HCT116 (cell line): ENCODE measurements at regions not wholly inside any gene's neighbourhood (a gene's known extent, or its start where the extent isn't known, plus 50 kb on each side); places are given as distances from the start of the nearest gene placed in this dataset.

ENCODE experiments used
- ATAC-seq: fragments of 200-7000 bp; cut with Tn5 transposase; 2 replicates; pipeline ENCODE4 v1.9.1; 2020; ENCODE audit warnings: mild to moderate bottlenecking, moderate library complexity
- BruUV-seq: library from RNA; stranded (reverse); fragments of 400-500 nt; replicated peaks from 2 replicates; lab custom pipeline; 2021; lab: Mats Ljungman, UMichigan
- CTCF ChIA-PET: fragments of 300-600 bp; sonication (Branson Sonifier 250); formaldehyde crosslinking; loops from one replicate; lab custom pipeline; 2021; ENCODE audit warnings: antibody characterized with exemption; lab: Charles Lee
- POLR2A ChIA-PET: fragments of 300-600, 350-600 bp; sonication (Branson Sonifier 250); formaldehyde crosslinking; loops from one replicate; lab custom pipeline; 2021; ENCODE audit warnings: antibody characterized with exemption; lab: Charles Lee
- RAD21 ChIA-PET, 2 experiments: fragments of 300-600 bp; sonication (Branson Sonifier 250); formaldehyde crosslinking; loops; one replicate each; lab custom pipeline; 2023; ENCODE audit warnings: low total read pairs in 2 of 2; ENCODE audit not compliant: uncharacterized antibody in 2 of 2, unreplicated experiment in 2 of 2, low non-redundant PET in 1 of 2; lab: Charles Lee
- DNase-seq: peaks from one replicate; pipeline ENCODE4 v3.0.0-alpha.2; 2010; ENCODE audit warnings: low read depth, low spot score
- H2AFZ ChIP-seq: fragments of 200-600 bp; shearing (Covaris generic), sonication (generic); 2 replicates; pipeline ENCODE4 v1.6.1; 2017; ENCODE audit warnings: low read depth, mixed run types, mixed read lengths, antibody characterized with exemption, low read length; ENCODE audit not compliant: poor library complexity, severe bottlenecking
- H3K27ac ChIP-seq: 2 replicates; pipeline ENCODE4 v1.5.1; 2012; ENCODE audit warnings: low read depth, low read length
- H3K27me3 ChIP-seq: fragments of 200-600 bp; sonication (generic); 2 replicates; pipeline ENCODE4 v1.6.1; 2016; ENCODE audit warnings: mixed run types, low read length, mixed read lengths; ENCODE audit not compliant: insufficient read depth
- H3K36me3 ChIP-seq, 2 experiments: fragments of 200-500 bp in 1 of 2; fragments of 200-600 bp in 1 of 2; sonication (Bioruptor generic) in 1 of 2; sonication (generic) in 1 of 2; 2 replicates each; pipeline versions ENCODE4 v1.5.1 to v1.6.1; 2014 to 2016; ENCODE audit warnings: low read length in 2 of 2, inconsistent platforms in 1 of 2, mixed read lengths in 1 of 2, mixed run types in 1 of 2; ENCODE audit not compliant: insufficient read depth in 2 of 2, control insufficient read depth in 1 of 2
- H3K4me1 ChIP-seq, 2 experiments: fragments of 200-600 bp in 1 of 2; sonication (generic) in 1 of 2; 2 replicates each; pipeline versions ENCODE4 v1.5.1 to v1.6.1; 2012 to 2017; ENCODE audit warnings: low read length in 2 of 2, inconsistent platforms in 1 of 2, mild to moderate bottlenecking in 1 of 2, mixed read lengths in 1 of 2, mixed run types in 1 of 2, moderate library complexity in 1 of 2; ENCODE audit not compliant: insufficient read depth in 2 of 2, control insufficient read depth in 1 of 2
- H3K4me2 ChIP-seq: fragments of 200-600 bp; sonication (generic); 2 replicates; pipeline ENCODE4 v1.6.1; 2017; ENCODE audit warnings: mixed run types, low read length, mixed read lengths
- H3K4me3 ChIP-seq, 2 experiments: fragments of 200-600 bp in 1 of 2; sonication (generic) in 1 of 2; replicated peaks in 1 of 2; 2 replicates each; pipeline ENCODE4 v1.5.1; 2011 to 2016; ENCODE audit warnings: low read length in 2 of 2, control low read depth in 1 of 2, low read depth in 1 of 2, mild to moderate bottlenecking in 1 of 2, mixed read lengths in 1 of 2, mixed run types in 1 of 2
- H3K79me2 ChIP-seq: fragments of 200-600 bp; sonication (generic); 2 replicates; pipeline ENCODE4 v1.6.1; 2017; ENCODE audit warnings: mild to moderate bottlenecking, mixed run types, low read length, moderate library complexity, mixed read lengths; ENCODE audit not compliant: insufficient read depth
- H3K9ac ChIP-seq: fragments of 200-600 bp; sonication (generic); 2 replicates; pipeline ENCODE4 v1.6.1; 2016; ENCODE audit warnings: low read length, mixed read lengths
- H3K9me2 ChIP-seq: fragments of 200-600 bp; sonication (generic), shearing (Covaris generic); 2 replicates; pipeline ENCODE4 v1.6.1; 2017; ENCODE audit warnings: mixed run types, mild to moderate bottlenecking, moderate library complexity; ENCODE audit not compliant: insufficient read depth
- H3K9me3 ChIP-seq, 2 experiments: fragments of 200-500 bp in 1 of 2; fragments of 200-600 bp in 1 of 2; sonication (Bioruptor generic) in 1 of 2; sonication (generic) in 1 of 2; 2 replicates each; pipeline ENCODE4 v1.6.1; 2014 to 2017; ENCODE audit warnings: low read length in 2 of 2, mixed read lengths in 2 of 2, inconsistent platforms in 1 of 2, low read depth in 1 of 2, mild to moderate bottlenecking in 1 of 2, mixed run types in 1 of 2, moderate library complexity in 1 of 2; ENCODE audit not compliant: control insufficient read depth in 1 of 2, insufficient read depth in 1 of 2
- H4K20me1 ChIP-seq: fragments of 200-600 bp; sonication (generic), shearing (Covaris generic); 2 replicates; pipeline ENCODE4 v1.6.1; 2017; ENCODE audit warnings: mixed run types, mild to moderate bottlenecking, moderate library complexity; ENCODE audit not compliant: insufficient read depth
- ATF3 ChIP-seq: IDR thresholded peaks from 2 replicates; pipeline ENCODE4 v1.6.1; 2012
- CBX3 ChIP-seq: IDR thresholded peaks from 2 replicates; pipeline ENCODE4 v1.6.1; 2012; ENCODE audit warnings: low read depth
- ELF1 ChIP-seq: IDR thresholded peaks from 2 replicates; pipeline ENCODE4 v1.6.1; 2012; ENCODE audit warnings: low read depth, borderline replicate concordance
- EZH2 ChIP-seq: fragments of 200-600 bp; sonication (generic); IDR thresholded peaks from 2 replicates; pipeline ENCODE4 v1.6.1; 2017; ENCODE audit warnings: antibody characterized with exemption, mixed run types
- EZH2phosphoT487 ChIP-seq: fragments of 200-600 bp; IDR thresholded peaks from 2 replicates; pipeline ENCODE4 v1.6.1; 2018; ENCODE audit warnings: antibody characterized with exemption, borderline replicate concordance
- FOSL1 ChIP-seq: IDR thresholded peaks from 2 replicates; pipeline ENCODE4 v1.6.1; 2012; ENCODE audit warnings: low read depth
- MAX ChIP-seq: IDR thresholded peaks from 2 replicates; pipeline ENCODE4 v1.6.1; 2012
- POLR2AphosphoS5 ChIP-seq: IDR thresholded peaks from 2 replicates; pipeline ENCODE4 v1.6.1; 2011; ENCODE audit warnings: mild to moderate bottlenecking, low read depth, low read length, moderate library complexity
- RAD21 ChIP-seq: IDR thresholded peaks from 2 replicates; pipeline ENCODE4 v1.6.1; 2012; ENCODE audit warnings: low read depth, mild to moderate bottlenecking
- SIN3A ChIP-seq: IDR thresholded peaks from 2 replicates; pipeline ENCODE4 v1.6.1; 2012; ENCODE audit warnings: low read depth
- SP1 ChIP-seq: IDR thresholded peaks from 2 replicates; pipeline ENCODE4 v1.6.1; 2012; ENCODE audit warnings: low read depth
- SRF ChIP-seq: IDR thresholded peaks from 2 replicates; pipeline ENCODE4 v1.6.1; 2012; ENCODE audit warnings: low read depth
- TCF7L2 ChIP-seq: IDR thresholded peaks from 2 replicates; pipeline ENCODE4 v1.7.0; 2011; ENCODE audit warnings: borderline replicate concordance, inconsistent platforms; ENCODE audit not compliant: insufficient read depth, insufficient read length; ENCODE audit errors: extremely low read depth
- YY1 ChIP-seq: IDR thresholded peaks from 2 replicates; pipeline ENCODE4 v1.6.1; 2011; ENCODE audit warnings: low read length, low read depth, moderate library complexity, mild to moderate bottlenecking; ENCODE audit not compliant: insufficient replicate concordance; ENCODE audit errors: extremely low read depth
- ZFX ChIP-seq: fragments of 450-650 bp; IDR thresholded peaks from 2 replicates; pipeline ENCODE4 v1.6.1; 2017
- ZNF274 ChIP-seq: fragments of 200-500 bp; sonication (Bioruptor generic); IDR thresholded peaks from 2 replicates; pipeline ENCODE4 v1.6.1; 2014; ENCODE audit warnings: mild to moderate bottlenecking, low read depth, low read length, inconsistent platforms
- intact Hi-C: fragments of 100-400 bp; cut with micrococcal nuclease; formaldehyde crosslinking; loops from 2 replicates; pipeline ENCODE4 v1.10.0; 2022

- no peak for ATAC-seq
- BruUV-seq = no TSS peak
Measured at GRCh38 chr14:29493849-29494248, 433.8 kb downstream of the PRKD1 start.

GRCh38 chr14:29494312-29494711, 433.3 kb downstream of the PRKD1 start:
- RAD21 ChIA-PET = no interaction called here
- no peaks in the 10 kb centered on the region for H3K36me3 ChIP-seq
- no TSS peak for BruUV-seq

More at GRCh38 chr14:29493849-29494248, 433.8 kb downstream of the PRKD1 start:
- H3K4me3 ChIP-seq = no peak overlapping the region
- no peaks in the 10 kb centered on the region for H3K27me3 ChIP-seq
- no peak overlapping the region for H3K27ac ChIP-seq
- H4K20me1 ChIP-seq = no peaks in the 10 kb centered on the region
- H3K9me2 ChIP-seq = no peaks in the 10 kb centered on the region
- H3K9me3 ChIP-seq = peaks cover 19 to 24% of the 10 kb centered on the region in 2 experiments; a peak in 2 of 4 replicates
- ChIA-PET RAD21 (no interaction called here), CTCF (no interaction called here), POLR2A (no interaction called here)
- H2AFZ ChIP-seq = no peak overlapping the region
- DNase-seq = no peak
- H3K4me2 ChIP-seq = no peak overlapping the region
- H3K79me2 ChIP-seq = no peaks in the 10 kb centered on the region
- TF ChIP-seq EZH2 (no peak), RAD21 (no peak), YY1 (no peak), ZFX (no peak), EZH2phosphoT487 (no peak), SIN3A (no peak), ATF3 (no peak), TCF7L2 (no peak), ELF1 (no peak)
- intact Hi-C loops = no loop called here
- H3K4me1 ChIP-seq = no peaks in the 10 kb centered on the region
- no peaks in the 10 kb centered on the region for H3K36me3 ChIP-seq
- H3K9ac ChIP-seq = no peak overlapping the region

More at GRCh38 chr14:29494312-29494711, 433.3 kb downstream of the PRKD1 start:
- Histone ChIP-seq H3K27ac (no peak overlapping the region), H2AFZ (no peak overlapping the region), H3K79me2 (no peaks in the 10 kb centered on the region), H3K4me3 (no peak overlapping the region), H4K20me1 (no peaks in the 10 kb centered on the region), H3K4me1 (no peaks in the 10 kb centered on the region), H3K9ac (no peak overlapping the region), H3K9me2 (no peaks in the 10 kb centered on the region), H3K9me3 (peaks cover 16 to 24% of the 10 kb centered on the region in 2 experiments; a peak in 2 of 4 replicates), H3K4me2 (no peak overlapping the region), H3K27me3 (no peaks in the 10 kb centered on the region)
- no peak for ATAC-seq
- TF ChIP-seq SP1 = no peak
- TF ChIP-seq EZH2 = no peak
- no peak for TF ChIP-seq CBX3
- no peak for TF ChIP-seq ATF3
- TF ChIP-seq MAX = no peak
- no peak for TF ChIP-seq SRF
- TF ChIP-seq RAD21 = no peak
- no peak for TF ChIP-seq ELF1
- no peak for TF ChIP-seq FOSL1
- no peak for TF ChIP-seq SIN3A
- TF ChIP-seq ZNF274 = no peak
- TF ChIP-seq POLR2AphosphoS5 = no peak
- intact Hi-C loops = no loop called here
- ChIA-PET CTCF (no interaction called here), POLR2A (no interaction called here)
- no peak for DNase-seq
